Activated CD4-positive, alpha-beta T cell treated with anti-CD3 and anti-CD28 coated beads, Interleukin-2, amount 50 U/mL, for 24 hours (primary cell): ENCODE measurements at regions not wholly inside any gene's neighbourhood (a gene's known extent, or its start where the extent isn't known, plus 50 kb on each side); places are given as distances from the start of the nearest gene placed in this dataset.

Source experiments
- DNase-seq, 2 donors: peaks; one replicate each; pipeline ENCODE4 v3.0.0-alpha.2; 2020; ENCODE audit warnings: low read depth in 1 of 2, low spot score in 1 of 2

- no peak for DNase-seq
Observed at GRCh38 chr10:91035650-91036292, 114.9 kb upstream of the ANKRD1 start.

- no peak for DNase-seq
Observed at GRCh38 chr10:91036807-91037411, 116.0 kb upstream of the ANKRD1 start.

- no peak for DNase-seq
Observed at GRCh38 chr10:91038971-91039370, 118.1 kb upstream of the ANKRD1 start.

- DNase-seq = no peak
Observed at GRCh38 chr10:91040343-91040742, 119.5 kb upstream of the ANKRD1 start.

- DNase-seq = no peak
Observed at GRCh38 chr10:91042069-91042468, 121.2 kb upstream of the ANKRD1 start.

- no peak for DNase-seq
Observed at GRCh38 chr10:91043173-91043910, 122.5 kb upstream of the ANKRD1 start.

- no peak for DNase-seq
Observed at GRCh38 chr10:91046869-91047268, 126.0 kb upstream of the ANKRD1 start.

- no peak for DNase-seq
Observed at GRCh38 chr10:91048380-91048779, 127.5 kb upstream of the ANKRD1 start.

- no peak for DNase-seq
Observed at GRCh38 chr10:91049296-91049987, 128.6 kb upstream of the ANKRD1 start.

GRCh38 chr10:91049988-91050360 is 129.1 kb upstream of the ANKRD1 start:
- DNase-seq = no peak

GRCh38 chr10:91050371-91051034 is 129.6 kb upstream of the ANKRD1 start:
- no peak for DNase-seq

- DNase-seq = no peak
Observed at GRCh38 chr10:91051829-91052228, 130.9 kb upstream of the ANKRD1 start.

- DNase-seq = no peak
Observed at GRCh38 chr10:91054325-91054724, 133.4 kb upstream of the ANKRD1 start.

GRCh38 chr10:91061187-91061586 is 140.3 kb upstream of the ANKRD1 start:
- DNase-seq = no peak

- no peak for DNase-seq
Observed at GRCh38 chr10:91061608-91062007, 140.7 kb upstream of the ANKRD1 start.

GRCh38 chr10:91062091-91062490 is 141.2 kb upstream of the ANKRD1 start:
- DNase-seq = no peak

GRCh38 chr10:91071786-91072185 is 148.7 kb upstream of the PCGF5 start:
- DNase-seq = no peak

- no peak for DNase-seq
Observed at GRCh38 chr10:91073286-91073979, 147.0 kb upstream of the PCGF5 start.

- no peak for DNase-seq
Observed at GRCh38 chr10:91076991-91077548, 143.4 kb upstream of the PCGF5 start.

- no peak for DNase-seq
Observed at GRCh38 chr10:91077549-91078071, 142.9 kb upstream of the PCGF5 start.
